Testis (tissue), 2 donors: ENCODE measurements at regions not wholly inside any gene's neighbourhood (a gene's known extent, or its start where the extent isn't known, plus 50 kb on each side); places are given as distances from the start of the nearest gene placed in this dataset.

Experiments
- CTCF ChIP-seq, 3 experiments: fragments of 450-650 bp in 2 of 3; fragments of 200-600 bp in 1 of 3; sonication (generic) in 1 of 3; IDR thresholded peaks; one replicate each; pipeline ENCODE4 v1.5.1; 2016 to 2019; ENCODE audit warnings: antibody characterized with exemption in 3 of 3, mild to moderate bottlenecking in 2 of 3, moderate library complexity in 1 of 3
- POLR2A ChIP-seq: fragments of 450-650 bp; IDR thresholded peaks from one replicate; pipeline ENCODE4 v1.6.1; 2017; ENCODE audit warnings: antibody characterized with exemption, mild to moderate bottlenecking, moderate library complexity

- TF ChIP-seq CTCF (IDR thresholded peaks at IDR 0.05) (no peak), POLR2A (no peak)
Observed at GRCh38 chr16:75792771-75793492, 66.6 kb upstream of the CPHXL start.
